OCI-LY7 (cell line): ENCODE measurements at regions not wholly inside any gene's neighbourhood (a gene's known extent, or its start where the extent isn't known, plus 50 kb on each side); places are given as distances from the start of the nearest gene placed in this dataset.

Experiments used
- EZH2phosphoT487 ChIP-seq: fragments of 200-600 bp; sonication (generic); IDR thresholded peaks from 2 replicates; pipeline ENCODE4 v1.6.1; 2018; ENCODE audit warnings: low read depth, borderline replicate concordance, mild to moderate bottlenecking, mixed run types, antibody characterized with exemption, low read length, moderate library complexity, mixed read lengths
- TF ChIP-seq, protein P1 (sequence below): fragments of 200-600 bp; sonication (generic); conservative IDR thresholded peaks from 2 replicates; pipeline ENCODE4 v1.5.1; 2014; ENCODE audit warnings: mild to moderate bottlenecking, antibody characterized with exemption, low read length, moderate library complexity, mixed read lengths

DNA sequence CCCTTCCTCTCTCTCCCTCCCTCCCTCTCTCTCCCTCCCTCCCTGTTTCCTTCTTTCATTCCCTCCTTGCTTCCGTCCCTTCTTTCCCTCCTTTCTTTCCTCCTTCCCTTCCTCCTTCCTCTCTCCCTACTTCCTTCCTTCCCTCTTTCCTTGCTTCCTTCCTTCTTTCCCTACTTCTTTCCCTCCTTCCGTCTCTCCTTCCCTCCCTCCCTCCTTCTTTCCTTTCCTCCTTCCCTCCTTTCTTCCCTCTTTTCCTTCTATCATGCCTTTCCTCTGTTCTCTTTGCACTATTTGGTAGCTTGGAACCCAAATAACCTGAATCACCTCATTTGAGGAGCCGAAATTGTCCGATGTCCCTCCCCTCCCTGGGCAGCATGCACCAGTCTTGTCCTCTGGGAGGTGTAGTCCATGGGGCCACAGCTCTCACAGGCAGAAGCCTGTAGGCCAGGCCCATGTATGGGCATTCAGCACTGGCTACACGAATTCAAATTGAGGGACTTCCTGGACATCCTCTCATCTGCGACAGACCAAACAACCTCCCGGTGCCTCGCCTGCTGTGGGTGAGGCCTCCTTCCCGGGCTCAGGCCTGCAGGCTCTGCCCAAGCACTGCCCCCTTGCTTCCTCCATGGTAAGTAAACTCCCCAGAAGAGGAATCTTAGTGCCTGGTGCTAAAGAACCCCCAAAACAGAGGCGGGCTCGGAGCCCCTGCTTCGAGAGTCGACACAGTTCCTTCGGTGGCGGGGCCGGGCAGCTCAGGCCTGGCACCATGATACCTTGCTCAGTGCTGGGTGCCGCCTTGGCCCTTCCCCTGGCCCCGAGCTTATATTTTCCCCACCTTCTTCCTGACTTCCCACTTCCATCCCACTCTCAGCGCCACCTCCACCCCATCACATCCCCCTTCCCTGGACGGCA lies 454.1 kb upstream of the CADM1 start:
- TF ChIP-seq, protein P1, sequence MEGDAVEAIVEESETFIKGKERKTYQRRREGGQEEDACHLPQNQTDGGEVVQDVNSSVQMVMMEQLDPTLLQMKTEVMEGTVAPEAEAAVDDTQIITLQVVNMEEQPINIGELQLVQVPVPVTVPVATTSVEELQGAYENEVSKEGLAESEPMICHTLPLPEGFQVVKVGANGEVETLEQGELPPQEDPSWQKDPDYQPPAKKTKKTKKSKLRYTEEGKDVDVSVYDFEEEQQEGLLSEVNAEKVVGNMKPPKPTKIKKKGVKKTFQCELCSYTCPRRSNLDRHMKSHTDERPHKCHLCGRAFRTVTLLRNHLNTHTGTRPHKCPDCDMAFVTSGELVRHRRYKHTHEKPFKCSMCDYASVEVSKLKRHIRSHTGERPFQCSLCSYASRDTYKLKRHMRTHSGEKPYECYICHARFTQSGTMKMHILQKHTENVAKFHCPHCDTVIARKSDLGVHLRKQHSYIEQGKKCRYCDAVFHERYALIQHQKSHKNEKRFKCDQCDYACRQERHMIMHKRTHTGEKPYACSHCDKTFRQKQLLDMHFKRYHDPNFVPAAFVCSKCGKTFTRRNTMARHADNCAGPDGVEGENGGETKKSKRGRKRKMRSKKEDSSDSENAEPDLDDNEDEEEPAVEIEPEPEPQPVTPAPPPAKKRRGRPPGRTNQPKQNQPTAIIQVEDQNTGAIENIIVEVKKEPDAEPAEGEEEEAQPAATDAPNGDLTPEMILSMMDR, result no peak
- TF ChIP-seq EZH2phosphoT487, result no peak
